GM12892 (cell line): ENCODE measurements at regions not wholly inside any gene's neighbourhood (a gene's known extent, or its start where the extent isn't known, plus 50 kb on each side); places are given as distances from the start of the nearest gene placed in this dataset.

Source experiments
- POLR2AphosphoS5 ChIP-seq: IDR thresholded peaks from 2 replicates; pipeline ENCODE4 v1.6.1; 2011; ENCODE audit warnings: low read depth, low read length, control low read depth
- TAF1 ChIP-seq: IDR thresholded peaks from 2 replicates; pipeline ENCODE4 v1.6.1; 2011; ENCODE audit warnings: low read depth, mild to moderate bottlenecking, control low read depth, low read length, borderline replicate concordance

DNA sequence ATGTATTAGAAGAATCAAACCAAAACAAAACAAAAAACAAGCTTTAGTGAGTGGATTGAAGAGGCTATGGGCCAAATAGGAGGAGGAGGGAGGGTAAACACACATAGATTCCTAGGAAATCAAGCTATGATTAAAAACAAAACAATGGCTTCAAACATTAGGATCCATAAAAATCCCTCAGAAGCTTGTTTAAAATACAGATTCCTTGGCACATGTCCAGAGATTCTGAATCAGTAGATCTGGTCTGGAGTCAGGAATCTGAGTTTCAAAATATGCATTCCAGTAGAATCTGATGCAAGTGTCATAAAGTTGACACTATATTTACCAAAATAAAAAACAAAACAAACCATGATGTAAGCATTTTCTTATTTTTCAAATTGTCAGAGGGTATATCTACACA is 692.8 kb upstream of the SGCG start:
- TF ChIP-seq TAF1 = no peak
- no peak for TF ChIP-seq POLR2AphosphoS5
